Body of pancreas (tissue), 4 donors: ENCODE measurements at regions not wholly inside any gene's neighbourhood (a gene's known extent, or its start where the extent isn't known, plus 50 kb on each side); places are given as distances from the start of the nearest gene placed in this dataset.
"Not testable (repeated sequence)": the region's sequence is repeated elsewhere in the genome, so short reads cannot be mapped to it uniquely, and the experiment has no call there.

Source experiments
- CTCF ChIP-seq, 7 experiments: fragments of 450-650 bp in 4 of 7; fragments of 200-600 bp in 3 of 7; sonication (generic) in 3 of 7; IDR thresholded peaks; one replicate each; pipeline ENCODE4 v1.5.1; 2016 to 2019; ENCODE audit warnings: antibody characterized with exemption in 7 of 7
- POLR2A ChIP-seq, 3 donors: fragments of 450-650 bp; IDR thresholded peaks; one replicate each; pipeline ENCODE4 v1.6.1; 2016; ENCODE audit warnings: antibody characterized with exemption in 3 of 3, mild to moderate bottlenecking in 2 of 3

GRCh38 chr2:87414795-87415570 is 332.9 kb upstream of the PLGLB2 start:
- TF ChIP-seq CTCF, POLR2A (IDR thresholded peaks at IDR 0.05): not testable (repeated sequence)
